Ammon's horn (tissue), 1 donor: ENCODE measurements at regions not wholly inside any gene's neighbourhood (a gene's known extent, or its start where the extent isn't known, plus 50 kb on each side); places are given as distances from the start of the nearest gene placed in this dataset.
A peak's percentile ranks its signal among the peaks of the same experiment; 100 is the strongest.

Source experiments
- DNase-seq: peaks from one replicate; pipeline ENCODE4 v3.0.0-alpha.2; 2016; ENCODE audit warnings: low spot score

DNA sequence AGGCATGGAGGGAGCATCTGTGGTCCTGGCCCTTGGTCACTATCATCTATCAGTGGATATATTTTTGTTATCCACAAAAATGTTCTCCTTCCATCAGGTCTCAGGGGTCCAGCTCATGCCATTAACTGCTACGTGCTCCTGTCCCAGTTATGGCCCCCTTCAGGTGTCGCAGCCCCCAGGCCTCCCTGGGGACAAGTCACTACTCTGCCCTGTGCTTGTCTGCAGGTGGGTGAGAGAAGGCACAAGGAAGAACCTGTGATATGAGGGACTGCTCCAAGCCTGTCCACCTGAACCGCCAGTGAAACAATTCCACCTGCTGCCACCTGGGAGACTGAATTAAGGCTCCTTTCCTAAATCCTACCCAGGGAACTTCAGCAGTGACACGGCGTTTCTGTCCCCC is 229.6 kb upstream of the ID2 start:
- no peak for DNase-seq

DNA sequence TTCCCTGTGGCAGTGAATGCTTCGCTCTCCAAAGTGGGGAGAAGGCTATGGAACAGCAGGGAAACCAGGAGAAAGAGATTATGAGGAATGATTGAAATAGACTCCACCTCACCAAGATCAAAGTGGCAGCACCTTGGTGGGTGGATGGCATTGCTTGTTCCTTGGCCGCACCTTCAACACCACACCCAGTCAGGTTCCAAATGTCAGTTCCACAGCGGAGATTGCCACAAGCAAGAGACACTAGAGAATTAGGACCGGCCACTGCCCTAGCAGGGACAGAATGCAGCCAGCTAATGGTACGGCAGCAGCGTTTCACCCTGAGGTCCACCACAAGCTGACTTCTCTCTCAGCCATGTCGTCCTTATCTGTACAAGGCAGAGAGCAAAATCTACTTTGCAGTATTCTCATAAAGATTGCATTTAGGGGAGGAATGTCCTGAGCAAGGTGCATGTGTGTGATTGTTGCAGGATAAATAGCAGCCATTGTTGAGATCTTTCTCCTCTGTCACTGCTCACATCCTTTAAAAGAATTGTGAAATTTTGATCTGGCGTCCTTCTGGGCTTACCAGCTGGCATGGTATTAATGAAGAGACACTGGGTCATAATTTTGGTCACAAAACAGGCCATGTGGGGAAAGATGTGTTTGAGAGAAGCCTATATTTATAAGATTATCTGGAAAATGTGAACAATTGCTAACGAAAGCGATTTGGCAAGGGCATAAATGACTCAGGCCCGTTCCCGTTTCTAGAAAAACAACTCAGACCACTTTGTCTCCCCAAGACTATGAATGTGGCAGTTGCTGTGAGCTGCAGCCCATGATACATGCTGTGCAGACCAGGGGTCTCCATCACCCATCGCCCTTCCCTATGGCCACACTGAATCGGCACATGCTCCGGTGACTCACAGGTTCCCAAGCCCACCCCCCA is 228.6 kb upstream of the ID2 start:
- DNase-seq, result no peak

DNA sequence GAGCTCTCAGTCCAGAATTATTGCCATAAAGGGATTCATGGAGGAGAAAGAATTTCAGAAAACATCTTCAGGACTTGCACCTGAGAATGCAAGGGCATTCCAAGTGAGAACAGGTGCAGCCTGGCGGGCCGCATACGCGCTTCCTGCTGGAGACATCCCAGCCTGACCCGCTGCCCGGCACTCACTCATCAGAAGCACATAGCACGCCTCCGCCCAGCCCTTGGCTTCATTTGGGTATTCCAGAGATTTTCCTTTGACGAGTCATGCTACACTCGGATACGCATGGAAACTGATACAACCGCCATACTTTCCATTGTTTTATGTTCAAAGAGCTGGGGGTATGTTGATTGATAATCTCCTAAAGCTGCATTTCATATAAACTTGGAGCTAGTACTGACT is 228.0 kb upstream of the ID2 start:
- DNase-seq, result no peak

DNA sequence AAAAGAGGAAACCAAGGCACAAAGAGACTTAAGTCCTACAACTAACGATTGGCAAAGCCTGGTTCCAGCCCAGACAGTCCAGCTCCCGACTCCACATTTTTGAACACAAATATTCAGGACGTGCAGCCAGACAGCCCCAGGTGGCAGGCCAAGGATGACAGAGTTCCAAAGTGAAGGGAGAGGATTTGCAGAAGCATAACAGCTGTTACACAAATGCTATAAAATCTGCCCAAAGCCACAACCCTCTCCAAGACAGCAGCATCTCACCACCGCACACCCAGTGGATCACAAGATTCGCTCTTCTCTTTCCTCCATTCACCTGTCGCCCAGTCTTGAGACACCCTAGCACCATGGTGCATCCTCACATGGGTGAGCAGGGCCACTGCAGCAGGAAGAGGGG is 227.1 kb upstream of the ID2 start:
- no peak for DNase-seq

DNA sequence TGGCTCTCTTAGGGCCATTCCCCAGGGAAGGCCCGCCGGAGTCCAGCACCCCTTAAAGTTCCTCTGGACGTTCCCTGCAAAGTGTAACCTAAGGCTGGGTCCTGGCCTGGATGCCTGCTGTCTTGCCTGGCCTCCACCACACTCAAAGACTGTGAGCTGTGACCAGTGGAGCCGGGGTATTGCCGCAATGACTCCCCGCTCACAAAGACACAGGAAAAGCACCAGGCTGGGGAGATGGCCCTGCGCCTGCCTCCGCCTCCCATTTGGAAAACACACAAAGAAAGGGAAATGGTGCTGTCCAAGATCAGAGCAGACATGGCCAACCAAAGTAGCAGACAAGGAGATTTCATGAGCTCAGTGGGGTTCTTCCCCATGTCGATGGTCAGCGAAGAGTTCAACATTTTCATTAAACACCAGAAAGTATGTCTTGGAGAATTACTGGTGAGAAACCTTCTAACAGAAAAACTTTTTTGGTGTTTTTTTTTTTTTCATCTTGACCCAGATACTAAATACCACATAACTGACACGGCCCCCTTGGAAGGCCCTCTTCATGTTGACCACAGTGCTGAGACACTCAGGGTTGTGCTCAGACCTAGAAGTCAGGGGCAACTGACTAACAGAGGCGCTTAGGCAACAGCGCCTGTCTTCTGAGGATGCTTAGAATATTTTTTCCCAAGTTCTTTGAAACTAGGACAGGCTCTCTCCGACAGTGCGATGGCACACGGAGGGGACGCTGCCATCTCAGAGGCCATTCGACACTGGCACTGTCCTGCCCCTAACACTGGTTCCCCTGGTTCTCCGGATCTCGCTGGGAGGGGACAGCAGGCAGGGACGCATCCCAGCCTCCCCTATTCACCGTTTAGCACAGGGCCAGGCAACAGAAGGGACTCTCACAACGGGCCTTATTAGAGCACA is 226.4 kb upstream of the ID2 start:
- peak; percentile 64 for DNase-seq

DNA sequence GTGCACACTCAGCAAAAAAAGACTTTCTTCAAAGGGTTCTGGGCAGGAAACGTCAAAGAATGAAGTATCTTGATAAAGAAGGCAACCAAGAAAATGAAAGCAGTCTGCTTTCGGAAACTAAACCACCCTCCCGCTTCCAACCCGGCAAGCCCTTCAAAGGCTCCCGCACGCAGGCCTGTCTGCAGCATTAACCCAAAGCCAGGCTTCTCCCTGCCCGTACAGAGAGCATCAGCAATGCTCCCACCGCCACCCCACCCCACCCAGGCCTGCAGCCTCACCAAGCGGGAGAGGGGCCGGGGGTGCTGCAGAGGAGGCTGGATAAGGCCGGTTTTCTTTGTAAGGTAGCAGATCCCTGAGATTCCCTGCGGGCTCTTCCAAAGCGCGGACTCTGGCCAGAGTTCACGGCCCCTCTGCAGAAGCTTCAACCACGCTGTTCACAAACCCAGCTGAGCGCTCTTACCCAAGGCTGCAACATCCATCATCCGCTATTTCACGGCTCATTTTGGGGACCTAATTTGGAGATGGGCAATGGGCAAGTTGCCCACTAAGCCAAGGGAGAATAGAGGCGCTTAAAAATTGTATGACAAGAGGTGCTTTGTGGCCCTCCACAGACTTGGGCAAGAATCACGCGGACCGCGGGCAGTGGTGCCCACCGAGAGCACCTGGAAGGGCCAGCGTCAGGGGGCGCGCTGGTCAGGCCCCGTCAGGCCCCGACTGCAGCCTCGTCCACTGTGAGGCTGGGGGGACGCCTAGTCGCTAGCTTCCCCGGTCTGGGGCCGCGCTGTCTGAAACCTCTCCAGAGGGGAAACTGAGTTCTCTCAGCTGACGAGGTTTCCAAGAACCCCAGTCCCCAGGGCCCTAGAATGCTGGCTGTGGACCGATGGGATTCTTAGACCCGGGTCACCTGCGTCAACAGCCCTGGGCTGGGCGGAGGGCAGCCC is 225.4 kb upstream of the ID2 start:
- no peak for DNase-seq

DNA sequence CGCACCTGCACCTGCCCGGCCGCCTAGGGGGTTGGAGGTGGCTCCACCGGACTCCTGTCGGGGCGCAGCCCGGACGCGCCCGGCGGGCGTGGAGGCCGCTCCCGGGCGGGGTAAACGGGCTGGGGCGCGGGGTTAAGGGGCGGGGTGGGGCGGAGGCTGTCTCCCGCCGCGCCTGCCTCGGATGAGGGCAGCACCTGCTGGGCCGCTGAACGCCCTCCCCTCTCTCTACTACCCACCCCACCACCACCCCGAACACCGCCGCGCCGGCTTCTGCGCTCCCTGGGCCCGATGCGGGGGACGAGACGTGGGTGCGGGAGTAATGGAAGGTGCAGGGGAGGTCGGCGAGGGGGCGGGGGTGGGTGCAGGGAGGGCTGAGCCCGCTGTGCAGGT is 224.8 kb upstream of the ID2 start:
- DNase-seq, result no peak

DNA sequence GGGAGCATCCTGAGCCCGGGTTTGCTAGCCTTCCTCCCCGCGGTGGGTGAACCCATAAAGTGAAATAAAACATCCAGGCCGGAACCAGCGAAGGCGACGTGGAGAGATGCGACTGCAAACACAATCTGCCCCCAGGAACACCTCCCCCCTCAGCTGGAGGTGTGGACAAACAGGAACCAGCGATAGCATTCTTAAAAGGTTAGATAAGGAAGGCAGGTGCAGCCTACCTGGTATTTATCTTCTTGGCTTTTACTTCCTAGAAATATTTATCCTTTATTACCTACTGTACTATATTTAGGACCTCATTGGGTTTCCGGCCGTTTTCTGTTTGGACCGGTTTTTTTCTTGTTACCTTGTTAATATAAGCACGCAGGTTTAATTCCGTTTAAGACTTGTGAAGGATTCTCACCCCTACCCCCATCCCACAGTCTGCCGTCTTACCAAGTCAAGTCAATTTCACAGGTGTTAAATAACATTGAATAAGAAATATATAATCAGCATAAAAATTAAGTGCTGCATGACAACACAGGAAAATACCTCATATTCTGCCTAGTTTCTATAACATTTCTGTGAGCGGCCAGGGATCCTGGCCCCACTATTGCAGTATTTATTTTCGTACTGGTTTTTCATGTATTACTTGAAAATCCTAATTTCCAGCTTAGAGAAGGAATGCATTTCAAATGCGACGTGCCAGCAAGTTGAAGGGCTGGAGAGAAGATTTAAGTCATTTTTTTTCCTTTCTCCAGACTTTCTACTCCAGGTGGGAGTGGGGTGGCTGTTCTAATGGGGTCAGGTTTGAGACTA is 224.0 kb upstream of the ID2 start:
- no peak for DNase-seq

DNA sequence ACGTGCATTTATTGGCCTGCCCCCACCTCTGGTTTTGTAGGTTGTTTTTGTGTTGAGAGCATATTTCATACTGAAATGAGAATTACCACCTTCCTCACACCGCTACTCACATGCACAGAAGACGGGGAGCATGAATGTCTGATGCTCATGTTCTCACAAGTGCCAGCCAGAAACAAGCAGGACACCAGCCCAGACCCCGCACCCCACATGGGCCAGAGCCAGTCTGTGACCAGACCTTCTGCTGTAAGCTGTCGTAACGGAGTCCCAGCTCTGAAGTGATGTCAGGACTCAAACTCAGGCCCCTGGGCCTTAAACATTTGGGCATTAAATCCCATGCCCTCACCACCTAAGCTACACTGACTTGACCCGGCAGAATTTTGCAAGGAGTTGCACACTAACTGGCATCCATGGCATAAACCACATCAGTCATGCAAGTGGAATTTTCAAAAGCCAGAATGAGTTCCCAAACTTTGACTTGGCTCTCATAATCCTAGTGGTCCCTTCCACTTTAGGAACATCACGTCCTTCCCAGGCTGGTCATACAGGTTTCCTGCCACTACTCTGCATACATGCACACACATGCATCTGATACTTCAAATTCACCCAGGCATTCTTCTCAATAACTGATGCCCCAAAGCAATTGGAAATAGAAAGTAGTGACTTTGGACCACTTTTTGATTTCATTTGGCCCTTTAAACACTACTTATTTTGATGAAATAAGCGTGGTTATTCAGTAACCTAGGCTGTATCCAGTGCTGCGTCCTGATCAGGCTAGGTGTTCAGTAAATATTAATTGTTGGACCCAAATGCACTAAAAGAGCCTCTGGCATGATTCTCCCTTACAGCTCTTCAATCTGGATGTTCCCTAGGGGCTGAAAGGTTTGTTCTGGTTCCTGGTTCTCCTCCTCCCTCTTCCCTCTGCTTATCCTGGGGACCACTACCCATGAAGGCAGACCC is 223.1 kb upstream of the ID2 start:
- no peak for DNase-seq

DNA sequence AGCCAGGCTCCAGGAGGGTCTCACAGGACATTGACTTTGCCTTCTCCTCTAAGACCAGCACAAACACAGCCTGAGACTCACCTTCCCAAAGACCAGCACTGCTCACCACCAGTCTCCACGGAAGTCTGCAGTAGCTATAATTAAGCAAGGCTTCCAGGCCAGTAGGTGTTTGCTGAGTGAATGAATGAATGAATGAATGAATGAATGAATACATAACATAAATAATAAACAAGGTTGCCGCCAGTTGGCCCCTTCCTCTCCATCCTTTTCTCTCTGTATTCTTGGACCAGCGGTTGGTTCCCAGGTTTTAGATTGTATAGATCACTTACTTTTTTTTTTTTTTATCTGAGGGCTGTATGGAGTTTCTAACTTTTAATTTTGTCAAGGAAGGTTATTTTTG is 222.4 kb upstream of the ID2 start:
- no peak for DNase-seq

DNA sequence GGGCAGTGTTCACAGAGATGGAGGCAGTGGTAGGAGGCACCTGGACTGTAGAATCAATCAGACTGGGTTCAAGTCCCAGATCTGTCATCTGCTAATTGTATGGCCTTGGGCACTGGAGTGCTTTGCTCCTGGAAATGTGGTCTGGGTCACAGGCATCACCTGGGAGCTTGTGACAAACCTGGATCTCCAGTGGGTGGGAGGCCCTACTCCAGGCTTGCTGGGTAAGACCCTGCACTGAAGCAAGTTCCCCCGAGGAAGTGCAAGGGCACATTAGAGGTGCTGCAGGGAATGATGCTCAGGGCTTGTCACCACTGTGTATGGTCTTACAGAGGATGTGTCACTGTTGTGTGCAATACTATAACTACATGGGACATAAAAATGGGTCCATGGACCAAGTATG is 220.5 kb upstream of the ID2 start:
- no peak for DNase-seq

DNA sequence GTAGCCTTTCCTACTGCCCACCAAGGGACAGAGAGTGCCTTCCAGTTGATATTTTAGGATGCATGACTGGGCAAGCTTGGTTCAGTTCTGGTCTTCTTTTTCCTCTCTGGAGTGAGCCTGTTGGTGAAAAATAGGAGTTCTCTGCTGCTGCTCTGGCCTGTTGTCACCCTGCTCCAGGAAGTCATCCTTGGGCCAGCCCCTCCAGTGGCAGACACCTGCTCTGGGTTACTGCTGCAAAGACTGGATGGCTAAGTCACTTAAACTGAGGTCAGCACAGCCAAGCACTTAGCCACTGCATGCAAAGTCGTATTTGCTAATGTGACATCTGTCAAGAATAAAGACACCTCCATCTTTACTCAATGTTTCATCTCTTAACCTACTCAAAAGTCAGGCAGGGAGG is 219.6 kb upstream of the ID2 start:
- no peak for DNase-seq

DNA sequence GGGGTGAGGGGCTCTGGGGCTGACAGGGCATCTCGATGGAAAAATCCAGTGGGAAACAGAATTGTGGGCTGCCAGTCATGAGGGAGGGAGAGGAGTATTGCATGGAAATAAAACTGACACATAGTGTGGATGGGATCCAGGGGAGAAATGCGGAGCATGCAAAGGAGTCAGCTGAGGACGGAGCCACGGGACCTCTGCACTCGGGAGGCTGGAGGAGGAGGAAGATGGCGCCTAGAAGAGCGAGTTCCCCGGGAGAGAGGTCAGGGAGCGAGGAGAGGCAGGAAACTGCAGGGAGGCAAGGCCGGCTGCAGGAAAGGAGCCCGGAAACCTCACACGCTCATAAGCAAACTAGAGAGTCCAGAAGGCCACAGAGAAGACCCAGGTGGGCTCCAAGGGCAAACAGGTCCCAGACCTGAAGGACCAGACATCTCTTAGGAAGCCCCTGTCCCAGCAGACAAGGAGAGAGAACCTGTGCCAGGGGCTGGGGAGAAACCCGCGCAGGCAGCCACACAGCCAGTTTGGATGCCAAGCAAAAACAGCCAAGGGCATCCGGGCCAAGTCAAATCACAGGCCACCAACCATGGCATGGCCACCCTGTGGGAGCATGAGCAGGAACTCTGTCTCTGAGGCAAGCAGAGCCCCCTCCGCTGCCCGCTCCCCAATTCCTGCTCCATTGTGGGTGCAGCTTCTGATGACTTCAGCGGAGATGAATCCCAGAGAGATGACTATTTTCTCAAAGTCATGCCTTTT is 218.8 kb upstream of the ID2 start:
- DNase-seq, result no peak

DNA sequence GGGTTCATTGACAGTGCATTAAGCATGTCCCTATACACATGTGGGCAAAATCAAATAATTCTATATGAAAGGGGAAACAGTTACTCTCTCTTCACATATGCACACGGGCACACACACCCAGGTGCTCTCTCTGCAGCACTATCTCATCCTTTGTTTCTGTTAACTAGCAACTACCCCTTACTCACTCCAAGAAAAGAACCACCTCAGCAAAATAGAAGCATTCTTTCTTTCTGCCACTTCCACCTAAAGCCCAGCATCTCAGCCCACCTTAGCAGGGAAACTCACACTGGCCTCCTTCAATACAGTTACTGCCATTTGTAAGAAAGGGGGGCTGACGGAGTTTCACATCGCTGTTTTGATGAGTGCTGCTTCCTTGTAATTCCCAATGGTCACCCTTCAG is 216.3 kb upstream of the ID2 start:
- no peak for DNase-seq

DNA sequence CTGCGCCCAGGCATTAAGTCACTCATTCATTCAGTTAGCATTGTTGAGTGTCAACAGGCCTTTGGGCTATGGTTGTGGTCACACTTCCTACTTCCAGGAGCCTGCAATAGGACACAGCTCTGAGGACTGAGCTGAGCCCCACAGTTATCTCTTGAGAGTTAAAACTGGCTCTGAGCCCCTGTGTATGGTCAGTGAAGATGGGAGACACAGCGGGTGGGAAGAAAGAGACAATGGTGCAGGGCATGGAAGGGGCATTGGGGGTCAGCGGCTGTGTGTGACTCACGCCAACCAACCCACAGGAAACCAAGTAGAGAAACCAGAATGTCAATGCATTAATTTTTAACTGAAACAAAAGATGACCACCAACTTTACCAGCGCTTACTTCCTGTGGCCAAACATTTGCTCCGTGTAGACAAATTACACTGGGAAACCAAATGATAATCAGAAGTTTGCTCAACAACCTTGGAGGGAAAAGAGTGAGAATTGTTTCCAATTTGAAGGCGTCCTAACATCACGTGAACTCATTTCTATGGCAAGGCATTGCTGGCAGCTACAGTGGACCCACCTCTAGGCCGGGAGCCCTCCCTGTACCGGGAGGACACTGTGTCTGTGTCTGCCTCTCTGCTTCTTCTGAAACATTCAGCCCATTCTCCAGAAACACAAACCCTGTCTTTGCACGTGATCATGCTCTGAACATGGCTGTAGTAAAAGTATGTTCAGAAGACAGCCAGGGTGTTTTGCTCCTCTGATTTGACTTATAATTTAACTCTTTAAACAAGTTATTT is 212.0 kb upstream of the ID2 start:
- no peak for DNase-seq

DNA sequence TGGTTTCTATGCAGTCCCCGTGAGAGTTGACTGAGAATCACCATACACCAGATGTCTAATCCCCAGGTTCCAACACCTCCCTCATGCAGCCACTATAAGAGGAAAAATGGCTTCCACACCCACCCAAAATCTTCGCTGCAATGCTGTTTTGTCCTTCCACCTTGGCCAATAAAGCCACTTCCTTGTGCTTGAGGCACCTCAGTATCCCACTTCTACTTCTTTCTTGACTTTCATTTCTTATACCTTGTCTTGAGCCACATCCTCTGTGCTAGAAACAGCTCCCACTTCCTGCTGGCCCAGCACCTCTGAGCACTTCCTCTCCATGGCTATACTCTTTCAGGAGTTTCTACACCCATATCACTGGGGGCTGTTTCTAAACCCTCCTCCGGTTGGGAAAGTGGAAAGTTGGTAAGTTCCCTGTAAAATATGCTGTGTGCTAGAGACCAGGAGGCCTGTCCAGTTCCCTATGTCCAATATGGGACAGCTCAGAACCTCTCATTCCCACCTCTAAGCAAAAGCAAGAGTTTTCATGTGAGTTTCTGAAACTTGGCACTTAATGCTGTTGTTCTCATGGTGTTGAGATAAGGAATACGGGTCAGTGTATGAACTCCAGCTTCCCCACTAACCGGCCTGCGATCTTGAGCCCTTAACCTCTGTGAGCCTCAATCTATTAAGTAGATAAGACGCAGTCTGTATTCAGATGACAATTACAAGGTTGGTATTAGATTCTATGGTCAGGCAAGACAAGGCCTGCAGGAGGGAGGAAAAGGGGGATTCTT is 209.1 kb upstream of the ID2 start:
- DNase-seq, result no peak

DNA sequence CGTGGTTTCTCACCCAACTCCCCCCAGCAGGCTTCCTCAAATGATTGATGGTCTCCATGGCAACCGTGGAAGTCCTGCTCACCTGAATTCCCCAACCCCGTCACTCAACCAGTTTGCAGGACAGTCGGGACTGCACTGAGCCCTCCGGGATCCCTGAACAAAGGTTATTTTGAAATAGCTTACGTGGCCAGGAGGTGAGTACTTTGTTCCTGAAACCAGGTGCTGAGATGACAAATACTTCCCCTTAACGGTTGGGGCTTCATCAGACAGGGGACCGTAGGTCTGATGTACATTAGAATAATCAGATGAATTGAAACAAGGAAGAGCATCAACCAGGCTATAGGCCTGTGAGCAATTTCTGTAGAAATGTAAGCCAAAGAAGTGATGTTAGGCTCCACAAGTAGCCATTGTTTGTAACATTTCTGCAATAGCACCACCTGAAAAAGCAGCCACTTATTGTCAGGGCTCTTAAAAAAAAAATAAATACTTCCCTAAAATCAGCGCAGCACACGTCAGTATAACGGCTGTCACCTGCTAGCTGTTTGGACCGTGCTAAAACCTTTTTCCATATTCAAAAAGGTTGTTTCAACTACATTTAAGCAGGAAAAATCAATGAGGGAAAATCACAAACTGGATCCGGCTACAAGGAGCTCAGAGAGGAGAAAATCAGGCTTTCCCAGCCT is 206.4 kb upstream of the ID2 start:
- DNase-seq, result no peak
